ENCODE measurements at regions not wholly inside any gene's neighbourhood (a gene's known extent, or its start where the extent isn't known, plus 50 kb on each side); places are given as distances from the start of the nearest gene placed in this dataset.

GRCh38 chr6:49050584-49050983 lies 412.5 kb downstream of the MMUT start:
- no peak for TF ChIP-seq EP300 (IDR thresholded peaks at IDR 0.05)
- TF ChIP-seq POLR2A (IDR thresholded peaks at IDR 0.05): no peak
- TF ChIP-seq POLR2AphosphoS5 (IDR thresholded peaks at IDR 0.05): no peak
- no peak for TF ChIP-seq CTCF (IDR thresholded peaks at IDR 0.05)

All from gastroesophageal sphincter (tissue), 3 donors.